HEK293 (cell line): ENCODE measurements at regions not wholly inside any gene's neighbourhood (a gene's known extent, or its start where the extent isn't known, plus 50 kb on each side); places are given as distances from the start of the nearest gene placed in this dataset.

Source experiments
- CTCF ChIA-PET: fragments of 350-600 bp; formaldehyde crosslinking; extraction: SDS; loops from one replicate; lab custom pipeline; 2021; ENCODE audit warnings: antibody characterized with exemption; lab: Yijun Ruan, JAX
- POLR2A ChIA-PET: fragments of 300-600 bp; formaldehyde crosslinking; extraction: SDS; loops from one replicate; lab custom pipeline; 2020; ENCODE audit warnings: antibody characterized with exemption, inconsistent platforms; lab: Yijun Ruan, JAX
- H3K27ac ChIP-seq: fragments of 200-500 bp; sonication (Bioruptor generic); 2 replicates; pipeline ENCODE4 v1.5.1; 2014; ENCODE audit warnings: low read depth, low read length, control low read depth, inconsistent platforms; ENCODE audit errors: extremely low read depth
- H3K36me3 ChIP-seq, 2 experiments: fragments of 200-500 bp in 1 of 2; sonication (Bioruptor generic) in 1 of 2; 1 replicate in 1 of 2; 2 replicates in 1 of 2; pipeline ENCODE4 v1.5.1; 2014 to 2017; ENCODE audit warnings: inconsistent platforms in 2 of 2, low read length in 2 of 2; ENCODE audit not compliant: control insufficient read depth in 2 of 2, insufficient read depth in 1 of 2
- H3K4me1 ChIP-seq: fragments of 200-500 bp; sonication (Bioruptor generic); 2 replicates; pipeline ENCODE4 v1.5.1; 2014; ENCODE audit warnings: mild to moderate bottlenecking, low read length, inconsistent platforms; ENCODE audit not compliant: control insufficient read depth, insufficient read depth
- H3K4me3 ChIP-seq: 2 replicates; pipeline ENCODE4 v1.5.1; 2011; ENCODE audit warnings: low read depth, mild to moderate bottlenecking, control low read depth, low read length, moderate library complexity
- H3K9me3 ChIP-seq: fragments of 200-500 bp; sonication (Bioruptor generic); 2 replicates; pipeline ENCODE4 v1.5.1; 2014; ENCODE audit warnings: low read depth, low read length, inconsistent platforms; ENCODE audit not compliant: control insufficient read depth, insufficient read depth
- GLI2 ChIP-seq: fragments of 450-650 bp; formaldehyde crosslinking; IDR thresholded peaks from 2 replicates; pipeline ENCODE4; 2017; ENCODE audit warnings: missing biosample characterization, missing genetic modification characterization, low read depth, borderline replicate concordance
- KLF7 ChIP-seq: fragments of 450-650 bp; formaldehyde crosslinking; IDR thresholded peaks from 2 replicates; pipeline ENCODE4 v1.5.1; 2016; ENCODE audit warnings: missing biosample characterization, missing genetic modification characterization, borderline replicate concordance
- ZIC2 ChIP-seq: fragments of 450-650 bp; formaldehyde crosslinking; IDR thresholded peaks from 2 replicates; pipeline ENCODE4 v1.5.1; 2016; ENCODE audit warnings: missing biosample characterization, missing genetic modification characterization
- ZNF132 ChIP-seq: fragments of 450-650 bp; formaldehyde crosslinking; IDR thresholded peaks from 2 replicates; pipeline ENCODE4 v1.5.1; 2017; ENCODE audit warnings: missing biosample characterization, missing genetic modification characterization, borderline replicate concordance
- ZNF133 ChIP-seq: fragments of 450-650 bp; formaldehyde crosslinking; IDR thresholded peaks from 2 replicates; pipeline ENCODE4 v1.5.1; 2016; ENCODE audit warnings: missing biosample characterization, missing genetic modification characterization
- ZNF174 ChIP-seq: fragments of 450-650 bp; formaldehyde crosslinking; IDR thresholded peaks from 2 replicates; pipeline ENCODE4 v1.5.0; 2017; ENCODE audit warnings: missing biosample characterization, mild to moderate bottlenecking, missing genetic modification characterization
- ZNF23 ChIP-seq: fragments of 450-650 bp; formaldehyde crosslinking; IDR thresholded peaks from 2 replicates; pipeline ENCODE4 v1.5.1; 2016; ENCODE audit warnings: missing biosample characterization, missing genetic modification characterization, borderline replicate concordance
- ZNF266 ChIP-seq: fragments of 450-650 bp; formaldehyde crosslinking; IDR thresholded peaks from 2 replicates; pipeline ENCODE4 v1.5.1; 2016; ENCODE audit warnings: missing biosample characterization, missing genetic modification characterization, low read depth
- ZNF292 ChIP-seq: fragments of 450-650 bp; formaldehyde crosslinking; IDR thresholded peaks from 2 replicates; pipeline ENCODE4 v1.5.1; 2016; ENCODE audit warnings: low read depth, missing biosample characterization, missing genetic modification characterization, borderline replicate concordance
- ZNF510 ChIP-seq: fragments of 450-650 bp; formaldehyde crosslinking; IDR thresholded peaks from 2 replicates; pipeline ENCODE4 v1.5.1; 2018; ENCODE audit warnings: mild to moderate bottlenecking, missing genetic modification characterization, missing biosample characterization; ENCODE audit not compliant: insufficient replicate concordance
- ZNF513 ChIP-seq: fragments of 450-650 bp; IDR thresholded peaks from 2 replicates; pipeline ENCODE4 v1.5.1; 2018; ENCODE audit warnings: missing biosample characterization, missing genetic modification characterization
- ZNF521 ChIP-seq: fragments of 450-650 bp; formaldehyde crosslinking; IDR thresholded peaks from 2 replicates; pipeline ENCODE4 v1.5.1; 2017; ENCODE audit warnings: missing biosample characterization, mild to moderate bottlenecking, missing genetic modification characterization
- ZNF561 ChIP-seq: fragments of 450-650 bp; IDR thresholded peaks from 2 replicates; pipeline ENCODE4 v1.5.1; 2018; ENCODE audit warnings: missing biosample characterization, missing genetic modification characterization, borderline replicate concordance
- ZNF596 ChIP-seq: fragments of 450-650 bp; IDR thresholded peaks from 2 replicates; pipeline ENCODE4 v1.5.0; 2018; ENCODE audit warnings: missing biosample characterization, mild to moderate bottlenecking, missing genetic modification characterization, moderate library complexity
- ZNF658 ChIP-seq: fragments of 450-650 bp; formaldehyde crosslinking; IDR thresholded peaks from 2 replicates; pipeline ENCODE4; 2016; ENCODE audit warnings: missing biosample characterization, missing genetic modification characterization
- ZNF664 ChIP-seq: fragments of 450-650 bp; formaldehyde crosslinking; IDR thresholded peaks from 2 replicates; pipeline ENCODE4 v1.5.1; 2016; ENCODE audit warnings: missing biosample characterization, missing genetic modification characterization
- ZNF777 ChIP-seq: fragments of 450-650 bp; formaldehyde crosslinking; IDR thresholded peaks from 2 replicates; pipeline ENCODE4 v1.5.1; 2017; ENCODE audit warnings: missing biosample characterization, missing genetic modification characterization, borderline replicate concordance
- TF ChIP-seq, protein P1 (sequence below): fragments of 450-650 bp; formaldehyde crosslinking; IDR thresholded peaks from 2 replicates; pipeline ENCODE4 v1.5.1; 2016; ENCODE audit warnings: missing biosample characterization, missing genetic modification characterization
- TF ChIP-seq, protein P2 (sequence below): fragments of 450-650 bp; formaldehyde crosslinking; IDR thresholded peaks from 2 replicates; pipeline ENCODE4 v1.5.1; 2016; ENCODE audit warnings: missing biosample characterization, missing genetic modification characterization, low read depth
- TF ChIP-seq, protein P3 (sequence below): fragments of 450-650 bp; formaldehyde crosslinking; IDR thresholded peaks from 2 replicates; pipeline ENCODE4 v1.5.1; 2016; ENCODE audit warnings: missing biosample characterization, missing genetic modification characterization, borderline replicate concordance

DNA sequence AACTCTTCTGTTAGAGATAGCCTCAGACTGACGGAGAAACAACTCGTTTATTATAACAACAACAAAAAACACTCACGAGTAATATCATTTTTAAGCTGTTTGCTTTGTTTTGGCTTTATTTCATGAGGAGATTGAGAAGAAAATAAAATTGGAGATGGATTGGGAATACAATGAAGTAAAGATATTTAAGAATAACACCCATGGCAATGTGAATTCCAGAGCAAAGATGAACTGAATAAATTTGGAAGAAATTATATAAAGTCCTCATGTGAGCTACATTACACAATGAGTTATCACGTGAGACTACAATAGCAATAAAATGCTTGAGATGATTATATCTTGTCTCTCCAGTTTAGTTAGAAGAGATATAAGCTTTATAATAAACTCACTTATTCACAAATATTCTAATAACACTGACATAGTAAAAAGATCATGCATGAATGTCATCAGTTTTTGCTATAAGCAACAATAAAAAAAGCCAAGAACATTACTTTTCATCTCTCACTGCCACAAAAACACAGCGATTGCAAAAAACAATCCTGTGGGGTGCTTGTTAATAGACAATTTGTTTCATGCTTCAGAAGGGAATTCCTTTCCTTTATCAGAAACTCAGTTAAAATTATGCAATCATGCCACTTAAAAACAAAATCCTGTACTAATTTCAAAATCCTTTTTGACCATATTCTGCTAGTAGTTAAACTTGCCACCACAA, 696.7 kb upstream of the MARCKS start:
- no peak overlapping the region for H3K4me3 ChIP-seq
- POLR2A ChIA-PET = no interaction called here
- H3K4me1 ChIP-seq = no peaks in the 10 kb centered on the region
- no peaks in the 10 kb centered on the region for H3K9me3 ChIP-seq
- CTCF ChIA-PET = interaction anchor here (0.9 to 1.4 kb wide), 2 partner anchors 10 to 12 kb away, joined by 3 to 4 read pairs; no protein-coding TSS in a partner anchor
- TF ChIP-seq KLF7 (tag by site-specific recombination) (no peak), ZIC2 (tag by site-specific recombination) (no peak), ZNF174 (tag by site-specific recombination) (no peak), ZNF596 (tag by site-specific recombination) (no peak), ZNF513 (tag by site-specific recombination) (no peak), ZNF658 (tag by site-specific recombination) (no peak), GLI2 (tag by site-specific recombination) (no peak), ZNF23 (tag by site-specific recombination) (no peak), ZNF510 (tag by site-specific recombination) (no peak), ZNF132 (no peak), ZNF521 (tag by site-specific recombination) (no peak), ZNF133 (tag by site-specific recombination) (no peak), ZNF777 (no peak), ZNF561 (tag by site-specific recombination) (no peak), ZNF292 (no peak), ZNF664 (no peak), ZNF266 (tag by site-specific recombination) (no peak)
- TF ChIP-seq, protein P1, sequence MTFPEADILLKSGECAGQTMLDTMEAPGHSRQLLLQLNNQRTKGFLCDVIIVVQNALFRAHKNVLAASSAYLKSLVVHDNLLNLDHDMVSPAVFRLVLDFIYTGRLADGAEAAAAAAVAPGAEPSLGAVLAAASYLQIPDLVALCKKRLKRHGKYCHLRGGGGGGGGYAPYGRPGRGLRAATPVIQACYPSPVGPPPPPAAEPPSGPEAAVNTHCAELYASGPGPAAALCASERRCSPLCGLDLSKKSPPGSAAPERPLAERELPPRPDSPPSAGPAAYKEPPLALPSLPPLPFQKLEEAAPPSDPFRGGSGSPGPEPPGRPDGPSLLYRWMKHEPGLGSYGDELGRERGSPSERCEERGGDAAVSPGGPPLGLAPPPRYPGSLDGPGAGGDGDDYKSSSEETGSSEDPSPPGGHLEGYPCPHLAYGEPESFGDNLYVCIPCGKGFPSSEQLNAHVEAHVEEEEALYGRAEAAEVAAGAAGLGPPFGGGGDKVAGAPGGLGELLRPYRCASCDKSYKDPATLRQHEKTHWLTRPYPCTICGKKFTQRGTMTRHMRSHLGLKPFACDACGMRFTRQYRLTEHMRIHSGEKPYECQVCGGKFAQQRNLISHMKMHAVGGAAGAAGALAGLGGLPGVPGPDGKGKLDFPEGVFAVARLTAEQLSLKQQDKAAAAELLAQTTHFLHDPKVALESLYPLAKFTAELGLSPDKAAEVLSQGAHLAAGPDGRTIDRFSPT (tag by site-specific recombination) = no peak
- TF ChIP-seq, protein P2, sequence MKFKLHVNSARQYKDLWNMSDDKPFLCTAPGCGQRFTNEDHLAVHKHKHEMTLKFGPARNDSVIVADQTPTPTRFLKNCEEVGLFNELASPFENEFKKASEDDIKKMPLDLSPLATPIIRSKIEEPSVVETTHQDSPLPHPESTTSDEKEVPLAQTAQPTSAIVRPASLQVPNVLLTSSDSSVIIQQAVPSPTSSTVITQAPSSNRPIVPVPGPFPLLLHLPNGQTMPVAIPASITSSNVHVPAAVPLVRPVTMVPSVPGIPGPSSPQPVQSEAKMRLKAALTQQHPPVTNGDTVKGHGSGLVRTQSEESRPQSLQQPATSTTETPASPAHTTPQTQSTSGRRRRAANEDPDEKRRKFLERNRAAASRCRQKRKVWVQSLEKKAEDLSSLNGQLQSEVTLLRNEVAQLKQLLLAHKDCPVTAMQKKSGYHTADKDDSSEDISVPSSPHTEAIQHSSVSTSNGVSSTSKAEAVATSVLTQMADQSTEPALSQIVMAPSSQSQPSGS (tag by site-specific recombination) = no peak
- TF ChIP-seq, protein P3, sequence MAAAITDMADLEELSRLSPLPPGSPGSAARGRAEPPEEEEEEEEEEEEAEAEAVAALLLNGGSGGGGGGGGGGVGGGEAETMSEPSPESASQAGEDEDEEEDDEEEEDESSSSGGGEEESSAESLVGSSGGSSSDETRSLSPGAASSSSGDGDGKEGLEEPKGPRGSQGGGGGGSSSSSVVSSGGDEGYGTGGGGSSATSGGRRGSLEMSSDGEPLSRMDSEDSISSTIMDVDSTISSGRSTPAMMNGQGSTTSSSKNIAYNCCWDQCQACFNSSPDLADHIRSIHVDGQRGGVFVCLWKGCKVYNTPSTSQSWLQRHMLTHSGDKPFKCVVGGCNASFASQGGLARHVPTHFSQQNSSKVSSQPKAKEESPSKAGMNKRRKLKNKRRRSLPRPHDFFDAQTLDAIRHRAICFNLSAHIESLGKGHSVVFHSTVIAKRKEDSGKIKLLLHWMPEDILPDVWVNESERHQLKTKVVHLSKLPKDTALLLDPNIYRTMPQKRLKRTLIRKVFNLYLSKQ = no peak
- no peaks in the 10 kb centered on the region for H3K36me3 ChIP-seq
- no peak overlapping the region for H3K27ac ChIP-seq
